ENCODE measurements at regions not wholly inside any gene's neighbourhood (a gene's known extent, or its start where the extent isn't known, plus 50 kb on each side); places are given as distances from the start of the nearest gene placed in this dataset.
"Not testable (repeated sequence)": the region's sequence is repeated elsewhere in the genome, so short reads cannot be mapped to it uniquely, and the experiment has no call there.

- not testable (repeated sequence) for TF ChIP-seq POLR2AphosphoS5 (IDR thresholded peaks at IDR 0.05; ENCODE audit: borderline replicate concordance, low read depth, low read length); EZH2 (IDR thresholded peaks at IDR 0.05); FOXP2 (optimal IDR thresholded peaks at IDR 0.05; ENCODE audit: control extremely low read depth, extremely low read length, insufficient read depth)
Observed at GRCh38 chr2:156223328-156223727, 109.2 kb downstream of the NR4A2 start.
